ENCODE measurements at regions not wholly inside any gene's neighbourhood (a gene's known extent, or its start where the extent isn't known, plus 50 kb on each side); places are given as distances from the start of the nearest gene placed in this dataset.
A peak's percentile ranks its signal among the peaks of the same experiment; 100 is the strongest.

DNA sequence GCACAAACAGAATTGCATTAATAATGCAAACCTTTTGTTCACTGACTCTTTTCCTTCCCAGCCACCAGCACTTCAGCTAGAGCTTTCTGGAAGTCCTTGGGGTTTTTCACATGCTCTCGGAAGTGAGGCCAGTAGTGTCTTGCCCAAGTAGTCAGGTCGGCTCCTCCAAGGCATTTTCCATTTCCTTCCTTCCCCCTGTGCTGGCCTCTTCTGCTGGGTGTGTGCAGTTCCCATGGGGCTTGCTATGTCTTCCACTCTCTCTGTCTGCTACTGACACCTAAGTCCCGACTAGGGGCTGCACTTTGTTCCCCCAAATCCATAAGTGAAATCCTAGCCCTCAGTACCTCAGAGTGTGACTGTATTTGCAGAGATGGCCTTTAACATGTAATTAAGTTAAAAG is 175.6 kb upstream of the BMPER start:
- no peak for ATAC-seq

DNA sequence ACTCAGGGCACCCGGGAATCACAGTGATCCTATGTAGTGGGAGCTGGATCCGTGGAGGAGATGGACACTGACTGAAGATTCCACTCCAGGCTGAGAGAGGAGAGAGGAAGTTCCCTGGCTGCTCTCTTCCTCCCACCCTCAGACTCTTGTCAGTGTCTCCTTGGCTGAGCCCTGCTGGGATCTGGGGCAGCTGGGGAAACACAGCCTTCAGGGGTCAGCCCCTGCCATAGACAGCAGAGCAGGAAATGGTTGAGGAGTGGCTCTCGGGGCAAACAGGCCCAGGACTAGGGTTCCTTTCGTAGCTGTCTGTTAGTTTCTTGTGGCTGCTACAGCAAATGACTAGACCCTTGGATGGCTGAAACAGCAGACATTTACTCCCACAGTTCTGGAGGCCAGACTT is 174.4 kb upstream of the BMPER start:
- no peak for ATAC-seq

DNA sequence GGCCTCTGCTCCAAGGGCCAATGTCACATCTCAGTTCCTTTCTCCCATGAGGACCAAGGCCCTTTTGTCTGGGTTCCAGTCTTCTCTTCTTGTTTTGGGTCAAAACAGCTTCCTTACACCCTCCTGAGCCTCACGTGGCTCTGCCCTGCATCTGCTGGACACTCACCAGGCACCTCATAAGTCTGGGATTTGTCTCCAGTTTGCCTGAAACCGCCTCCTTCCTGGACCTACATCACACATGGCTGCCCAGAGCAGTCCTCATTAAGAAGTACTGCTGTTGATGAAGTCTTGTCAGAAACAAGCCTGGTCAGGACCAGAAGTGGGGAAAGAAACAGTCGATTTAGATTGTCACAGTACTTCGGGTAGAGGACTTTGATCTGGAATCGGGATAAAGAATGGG is 173.4 kb upstream of the BMPER start:
- no peak for ATAC-seq

DNA sequence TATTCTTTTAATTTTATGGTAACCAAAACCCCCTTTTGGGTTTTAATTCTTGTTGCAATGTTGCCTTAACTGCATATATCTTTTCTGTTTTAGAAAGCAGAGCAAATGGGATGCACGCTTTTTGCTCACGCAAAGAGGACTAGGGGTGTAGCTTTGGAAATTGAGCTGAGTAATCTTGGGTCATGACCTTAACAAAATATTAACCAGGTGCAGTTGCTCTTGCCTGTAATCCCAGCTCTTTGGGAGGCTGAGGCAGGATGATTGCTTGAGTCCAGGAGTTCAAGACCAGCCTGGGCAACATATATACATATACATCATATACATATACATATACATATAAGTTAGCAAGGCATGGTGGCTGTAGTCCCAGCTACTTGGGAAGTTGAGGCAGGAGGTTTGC is 172.9 kb upstream of the BMPER start:
- no peak for ATAC-seq

DNA sequence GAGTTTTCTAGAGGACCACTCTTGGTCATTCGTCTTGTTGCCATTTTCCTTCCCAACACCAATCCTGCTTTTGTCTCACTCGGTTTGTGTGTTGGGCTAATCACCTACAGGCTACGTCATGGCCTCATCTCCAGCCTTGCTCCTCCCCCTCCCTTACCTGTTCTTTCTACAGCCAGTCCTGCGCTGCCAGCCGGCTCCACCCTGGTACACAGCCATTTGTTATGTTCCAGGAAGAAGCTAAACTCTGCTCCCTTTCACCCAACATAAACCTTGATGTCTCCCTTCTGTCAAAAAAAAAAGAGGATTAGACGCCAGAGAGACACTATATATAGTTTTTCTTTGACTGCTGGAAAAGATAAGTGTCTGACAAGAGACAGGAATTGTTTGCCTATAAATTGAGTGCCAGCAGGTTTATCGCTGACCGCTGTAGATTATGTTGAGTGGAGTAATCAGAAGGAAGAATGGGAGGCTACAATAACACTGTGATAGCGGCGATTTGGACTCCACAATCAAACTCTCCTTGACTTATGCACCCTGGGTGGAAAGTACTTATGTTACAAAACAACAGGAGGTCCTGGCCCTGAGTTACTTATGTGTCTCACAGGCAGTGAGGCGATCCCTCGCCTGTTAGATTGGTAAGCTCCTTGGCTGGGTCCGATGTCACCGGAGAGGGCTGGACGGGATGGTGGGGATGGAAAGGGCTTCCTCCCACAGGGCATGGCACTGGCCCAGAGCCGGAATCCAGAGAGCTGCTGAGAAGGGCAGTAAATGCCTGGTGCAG is 171.3 kb upstream of the BMPER start:
- no peak for ATAC-seq

DNA sequence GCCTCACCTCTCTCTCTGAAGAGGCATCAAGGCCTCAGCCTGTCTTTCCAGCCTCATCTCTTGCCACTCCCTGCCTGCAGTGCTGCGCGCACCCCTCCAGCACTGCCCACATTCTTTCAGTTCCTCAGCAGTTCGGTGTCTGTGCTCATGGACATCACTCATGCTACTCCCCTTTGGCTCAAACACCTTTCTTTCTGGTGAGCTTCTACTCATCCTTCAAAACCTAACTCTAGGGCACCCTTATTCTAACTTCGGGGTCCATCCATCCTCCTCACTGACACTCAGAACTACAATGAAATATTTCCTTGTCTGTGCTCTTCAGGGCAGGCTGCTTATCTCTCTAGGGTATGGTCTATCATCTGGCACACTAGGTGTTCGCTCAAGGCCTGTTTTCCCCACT is 169.9 kb upstream of the BMPER start:
- no peak for ATAC-seq

DNA sequence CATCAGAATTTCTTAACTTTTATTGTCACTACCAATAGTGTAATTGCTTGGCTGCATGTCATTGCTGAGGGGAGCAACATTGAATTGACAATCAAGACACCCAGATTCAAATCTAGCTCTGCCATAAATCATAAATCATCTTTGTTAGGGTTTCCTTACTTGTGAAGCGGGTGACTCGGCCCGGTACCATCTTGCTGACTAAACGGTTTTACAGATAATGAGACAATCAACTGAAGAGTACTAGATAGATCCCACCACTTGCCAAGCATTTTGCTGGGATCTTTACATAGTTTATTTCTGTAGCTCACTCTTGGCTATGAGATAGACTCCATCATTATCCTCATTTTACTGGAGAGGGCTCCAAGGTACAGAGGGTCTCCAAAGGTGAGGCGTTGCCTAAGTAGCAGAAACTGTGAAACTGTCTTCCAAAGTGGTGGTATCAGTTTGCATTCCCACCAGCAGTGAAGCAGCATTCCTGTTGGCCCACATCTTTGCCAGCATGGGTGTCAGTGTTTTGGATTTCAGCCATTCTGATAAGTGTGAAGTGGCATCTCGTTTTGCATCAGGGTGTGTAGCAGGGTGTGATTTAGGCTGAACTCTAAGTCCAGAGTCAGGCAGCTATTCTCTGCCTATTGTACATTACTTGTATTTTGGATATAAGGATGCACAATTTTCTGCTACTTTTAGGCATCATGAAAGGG is 168.7 kb upstream of the BMPER start:
- no peak for ATAC-seq

DNA sequence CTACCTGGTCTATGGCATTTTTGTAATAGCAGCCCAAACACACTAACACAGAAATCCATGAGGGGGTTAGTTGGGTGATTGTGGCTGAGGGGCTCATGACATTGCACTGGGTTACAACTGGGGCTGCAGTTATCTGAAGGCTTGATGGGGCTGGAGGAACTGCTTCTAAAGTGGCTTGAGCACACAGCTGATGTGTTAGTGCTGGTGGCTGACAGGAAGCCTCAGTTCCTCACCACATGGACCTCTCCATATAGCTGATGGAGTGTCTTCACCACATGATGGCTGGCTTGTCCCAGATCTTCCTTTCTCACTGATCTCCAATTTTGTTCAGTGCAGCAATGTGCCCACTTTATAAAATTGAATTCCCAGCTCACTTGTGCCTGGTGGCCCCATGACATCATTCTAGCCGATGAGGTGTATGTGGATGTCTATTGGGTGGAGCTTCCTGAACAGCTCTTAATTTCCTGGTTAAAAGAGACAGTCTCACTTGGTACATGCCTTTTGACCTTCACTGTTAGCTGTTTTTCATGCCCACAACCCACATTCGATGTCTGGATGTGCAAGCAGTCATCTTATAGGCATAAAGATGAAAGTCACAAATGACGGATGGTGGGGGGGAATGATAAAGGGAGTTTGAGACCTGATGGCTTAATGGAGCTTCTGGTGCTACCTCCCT is 166.9 kb upstream of the BMPER start:
- ATAC-seq, result no peak

DNA sequence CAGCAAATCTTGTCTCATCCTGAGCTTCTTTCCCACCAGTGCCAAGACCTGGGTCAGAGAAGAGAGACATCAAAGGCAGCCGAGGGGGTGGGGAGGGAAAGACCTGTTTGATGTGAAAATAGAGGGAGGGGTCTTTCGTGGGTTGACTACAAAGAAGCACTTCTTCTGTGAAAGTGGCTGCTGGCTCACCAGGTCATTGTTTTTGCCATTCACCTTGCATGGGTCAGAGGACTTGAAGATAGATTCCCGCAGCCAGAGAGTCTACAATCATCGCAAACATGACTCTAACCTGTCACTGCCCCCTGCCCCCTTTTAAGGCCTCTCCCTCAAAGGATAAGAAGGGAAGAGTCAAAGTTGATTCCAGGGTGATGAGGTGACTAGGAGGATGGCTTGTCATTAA is 166.1 kb upstream of the BMPER start:
- ATAC-seq, result no peak

DNA sequence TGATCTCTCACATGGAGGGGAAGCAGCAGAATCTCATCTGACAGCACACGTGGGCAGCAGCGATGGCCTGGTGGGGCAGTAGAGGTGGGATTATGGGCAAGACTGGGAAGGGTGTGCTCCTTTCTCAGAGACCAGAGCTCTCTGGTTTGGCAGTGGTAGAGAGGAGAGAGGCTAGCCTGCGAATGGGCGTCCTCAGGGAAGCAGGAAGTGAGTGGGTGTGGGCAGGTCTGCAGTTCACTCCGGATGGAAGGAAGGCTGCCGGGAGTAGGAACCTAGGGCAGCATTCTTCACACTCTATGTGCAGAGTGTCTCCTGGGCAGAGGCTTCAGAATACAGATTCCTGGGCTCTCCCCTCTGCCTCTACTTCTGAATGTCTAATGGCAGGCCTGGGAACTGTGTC is 162.8 kb upstream of the BMPER start:
- no peak for ATAC-seq

DNA sequence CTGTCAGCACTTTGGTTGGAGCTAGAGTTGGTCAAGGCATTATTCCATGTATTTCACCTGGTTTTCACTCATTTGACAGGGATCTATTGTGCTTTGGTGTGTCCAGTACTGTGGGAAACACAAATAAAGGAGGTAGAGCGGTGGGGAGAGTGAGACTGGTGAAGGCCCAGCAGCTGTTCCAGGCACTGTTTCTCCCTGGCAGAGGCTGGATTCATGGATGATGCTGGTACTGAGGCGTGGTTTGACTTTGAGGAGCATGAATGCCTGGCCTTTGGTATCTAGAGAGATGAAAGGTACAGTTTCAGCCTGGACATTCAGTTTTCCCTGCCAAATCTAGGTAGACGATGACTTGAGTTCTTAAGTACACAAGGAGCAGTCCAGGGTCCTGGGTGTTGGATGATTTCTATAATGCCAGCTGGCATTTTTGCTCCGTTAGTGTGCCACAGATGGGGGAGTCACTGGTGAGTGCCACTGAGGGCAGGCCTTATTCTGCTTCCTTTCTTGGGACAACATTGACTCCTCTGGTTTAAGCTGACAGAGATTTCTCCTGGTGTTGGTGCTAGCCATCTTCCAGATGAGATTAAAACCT is 162.2 kb upstream of the BMPER start:
- no peak for ATAC-seq

DNA sequence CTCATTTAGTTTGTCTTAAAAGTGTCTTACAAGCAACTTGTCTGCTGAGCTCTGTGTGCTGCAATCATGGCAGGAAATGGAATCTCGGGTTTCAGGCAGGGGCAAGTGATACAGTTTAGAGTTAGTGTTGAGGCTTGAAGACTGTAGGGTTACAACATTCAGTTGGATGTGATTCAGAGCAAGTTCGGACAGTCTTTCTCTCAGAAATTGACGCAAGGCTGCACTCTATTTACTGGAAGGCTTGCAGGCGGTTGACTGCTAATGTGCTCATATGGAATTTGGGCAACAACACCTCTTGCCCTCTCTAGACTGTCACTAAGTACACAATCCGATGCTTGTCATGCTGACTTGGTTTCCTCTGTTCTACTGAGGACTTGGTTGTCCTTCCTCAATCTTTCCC is 161.7 kb upstream of the BMPER start:
- peak; percentile 87 for ATAC-seq

DNA sequence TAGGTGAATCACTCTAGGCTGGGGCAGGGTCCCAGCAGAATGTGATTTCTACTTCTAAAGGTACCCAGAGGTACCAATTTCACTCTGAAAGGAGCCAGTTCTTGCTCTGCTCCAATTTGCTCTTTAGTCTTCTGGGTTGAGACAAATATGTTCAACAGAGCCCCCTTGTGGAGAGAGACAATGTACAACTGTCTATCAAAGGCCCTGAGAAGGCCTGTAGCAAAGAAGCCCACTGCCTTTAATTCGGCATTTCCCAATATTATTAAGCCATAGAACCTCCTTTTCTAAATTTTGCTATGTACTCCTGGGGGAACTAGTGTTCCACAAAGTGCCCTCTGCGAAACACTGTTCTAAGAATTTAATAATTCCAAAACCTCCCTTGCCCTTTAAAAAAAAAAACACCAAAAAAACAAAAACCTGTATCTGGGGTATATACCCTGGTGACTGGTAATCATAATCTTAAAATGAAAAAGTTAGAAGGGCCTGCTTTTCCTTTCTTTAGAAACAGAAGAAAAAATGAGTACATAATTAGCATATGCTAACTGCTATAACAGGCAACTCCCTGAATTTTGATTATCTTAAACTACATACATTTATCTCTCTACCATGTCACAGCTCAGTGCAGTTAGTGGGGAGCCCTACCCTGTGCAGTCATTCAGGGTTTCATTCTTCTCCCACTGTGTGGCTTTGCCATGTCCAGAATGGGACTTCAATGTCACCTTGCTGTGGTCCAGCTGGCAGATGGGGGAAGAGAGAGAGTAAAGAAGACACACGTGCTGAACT is 160.9 kb upstream of the BMPER start:
- no peak for ATAC-seq

DNA sequence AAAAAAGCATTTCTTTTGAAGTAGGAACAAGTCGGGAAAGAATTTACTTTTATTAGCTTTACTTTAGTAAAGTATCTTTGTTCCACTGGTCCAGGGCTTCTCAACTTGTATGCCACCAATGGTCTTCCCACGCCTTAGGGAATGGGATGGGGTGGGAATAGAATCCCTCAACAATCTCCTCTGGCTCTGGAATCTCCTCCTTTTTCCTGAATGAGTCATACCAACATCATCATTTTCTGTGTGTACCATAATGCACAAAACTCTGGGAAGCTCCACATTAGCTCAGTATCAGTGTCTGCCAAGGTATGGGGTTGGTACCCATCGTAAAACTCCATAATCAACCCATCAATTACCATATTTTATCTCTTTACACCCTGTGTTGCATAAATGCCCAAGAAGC is 159.4 kb upstream of the BMPER start:
- ATAC-seq, result no peak

DNA sequence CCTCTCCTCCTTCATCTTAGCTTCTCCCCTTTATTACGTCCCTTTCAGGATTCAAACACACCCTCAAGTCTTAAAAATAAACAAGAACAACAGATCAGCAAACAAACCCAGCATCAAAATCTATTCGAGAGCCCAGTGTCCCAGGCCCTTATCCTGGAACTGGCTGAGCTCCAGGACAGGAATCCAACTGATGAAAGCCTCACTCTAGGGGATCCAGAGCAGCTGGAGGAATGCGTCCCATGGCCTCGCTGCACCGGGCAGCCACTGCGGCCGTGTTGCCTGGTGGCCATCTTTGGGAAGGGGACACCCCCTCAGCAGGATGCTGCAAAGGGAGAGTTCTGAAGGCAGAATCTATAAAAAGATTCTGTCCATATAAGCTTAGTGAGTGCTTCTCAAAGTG is 156.5 kb upstream of the BMPER start:
- ATAC-seq, result no peak

DNA sequence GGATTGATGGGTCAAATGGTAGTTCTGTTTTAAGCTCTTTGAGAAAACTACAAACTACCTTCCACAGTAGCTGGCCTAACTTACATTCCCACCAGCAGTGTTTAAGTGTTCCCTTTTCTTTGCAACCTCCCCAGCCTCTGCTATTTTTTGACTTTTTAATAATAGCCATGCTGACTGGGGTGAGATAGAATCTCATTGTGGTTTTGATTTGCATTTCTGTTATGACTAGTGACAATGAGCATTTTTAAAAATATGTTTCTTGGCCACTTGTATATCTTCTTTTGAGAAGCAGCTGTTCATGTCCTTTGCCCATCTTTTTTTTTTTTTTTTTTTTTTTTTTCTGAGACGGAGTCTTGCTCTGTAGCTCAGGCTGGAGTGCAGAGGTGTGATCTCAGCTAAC is 155.2 kb upstream of the BMPER start:
- ATAC-seq, result no peak

DNA sequence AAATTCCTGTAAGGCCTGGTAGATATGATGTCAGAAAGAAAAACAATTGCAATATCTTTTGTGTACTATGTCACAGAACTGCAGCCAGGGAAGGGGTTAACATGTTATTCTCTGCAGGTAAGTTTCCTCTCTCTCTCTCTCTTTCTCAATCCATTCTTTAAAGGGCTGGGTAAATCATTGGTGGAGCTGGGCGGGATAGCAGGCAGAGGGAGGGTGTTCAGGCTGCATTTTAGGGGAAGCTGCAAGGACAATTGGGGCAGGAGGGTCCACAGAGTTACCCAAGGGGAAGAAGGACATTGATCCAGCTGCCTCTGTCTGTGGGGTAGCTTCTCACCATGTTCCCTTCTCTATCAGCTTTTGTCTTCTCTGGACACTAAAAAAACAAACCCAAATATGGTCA is 153.9 kb upstream of the BMPER start:
- ATAC-seq, result no peak

DNA sequence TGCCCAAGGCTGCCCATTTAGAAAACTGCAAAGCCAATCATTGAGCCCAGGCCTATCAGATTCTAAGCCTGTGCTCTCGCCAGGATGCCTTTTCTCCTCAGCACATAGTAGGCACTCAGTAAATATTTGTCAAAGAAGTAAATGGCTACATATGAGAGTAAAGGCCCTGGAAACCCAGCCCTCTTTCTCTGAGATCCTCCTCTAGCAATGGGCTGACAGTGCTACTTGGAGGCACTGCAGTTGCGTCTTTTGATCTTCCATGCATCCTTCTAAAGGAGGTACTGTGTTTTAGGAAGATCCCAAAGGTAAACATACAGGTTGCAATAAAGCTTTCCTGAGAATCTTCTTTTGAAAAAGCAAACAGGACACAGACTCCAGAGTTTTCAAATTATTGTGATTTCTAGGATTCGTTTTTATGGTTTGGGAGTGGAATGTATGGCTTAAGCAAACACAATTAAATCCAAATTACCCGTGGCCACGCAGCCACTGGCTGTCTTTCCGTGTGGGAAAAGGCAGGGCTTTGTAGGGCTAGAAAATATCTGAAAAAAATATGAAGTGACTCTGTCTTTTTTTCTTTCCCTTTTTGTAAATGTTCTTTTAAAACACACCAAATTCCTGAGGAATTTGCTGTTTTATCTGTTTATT is 151.3 kb upstream of the BMPER start:
- ATAC-seq, result no peak

DNA sequence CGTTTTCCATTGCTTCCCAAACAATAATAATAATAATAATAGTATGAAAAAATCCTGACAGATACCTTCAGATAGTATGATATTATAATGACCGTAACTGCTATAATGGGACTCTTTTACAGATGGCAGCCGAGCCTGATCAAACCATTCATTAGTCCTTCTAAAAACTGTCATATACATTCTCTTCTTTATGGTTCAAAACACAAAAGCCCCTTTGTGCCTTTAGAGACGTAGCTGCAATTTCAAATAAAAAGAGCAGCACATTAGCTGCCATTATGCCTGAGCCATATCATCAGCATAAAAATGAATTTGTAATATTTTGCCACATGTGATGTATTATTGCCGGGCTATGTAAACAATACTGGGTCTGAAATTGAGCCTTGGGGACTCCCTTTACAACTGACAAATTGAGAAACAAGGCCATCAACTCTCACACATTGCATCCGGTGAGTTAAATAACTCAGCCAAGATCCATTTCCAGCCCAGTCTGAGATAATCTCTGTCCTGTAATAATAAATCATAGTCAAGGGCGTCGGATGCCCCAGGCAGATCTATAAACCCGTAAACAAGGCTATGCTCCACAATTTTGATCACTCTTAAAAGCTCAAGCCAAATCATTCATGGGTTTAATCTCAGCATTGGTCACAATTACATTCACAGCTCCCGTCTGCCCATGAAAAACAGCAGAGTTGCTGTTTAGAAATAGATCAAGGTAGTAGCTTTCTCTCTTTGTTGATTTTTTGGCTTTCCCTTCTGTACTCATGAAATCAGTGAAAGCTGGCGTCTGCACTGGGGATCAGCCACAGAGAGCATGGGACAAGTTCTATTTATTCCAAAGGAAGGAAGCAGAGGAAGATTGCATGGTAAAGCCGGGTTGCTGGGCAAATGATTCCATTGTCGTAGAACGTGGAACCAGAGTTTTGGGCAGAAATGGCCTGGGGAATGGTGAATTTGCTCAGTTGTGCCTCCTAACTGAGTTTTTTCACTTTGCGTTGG is 150.1 kb upstream of the BMPER start:
- ATAC-seq, result no peak

DNA sequence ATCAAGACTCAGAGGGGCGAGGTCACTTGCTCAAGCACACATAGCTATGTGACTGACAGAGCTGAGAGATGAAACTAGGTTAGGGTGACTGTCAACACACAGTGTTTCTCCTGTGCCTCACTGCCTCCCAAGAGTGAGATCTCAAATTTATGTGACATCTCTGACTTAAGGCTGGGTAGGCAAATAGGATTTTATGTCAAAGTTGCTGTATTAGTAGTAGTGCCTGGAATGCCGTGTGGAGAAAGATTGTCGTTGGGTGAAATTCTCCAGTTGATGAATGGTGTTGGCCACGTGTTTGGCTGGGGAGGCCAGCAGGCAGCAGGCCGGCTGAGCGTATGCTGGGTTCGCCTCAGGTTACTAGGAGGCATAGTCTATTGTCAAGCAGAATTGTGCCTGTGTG is 148.3 kb upstream of the BMPER start:
- peak; percentile 13 for ATAC-seq
